Left renal pelvis (tissue), 4 donors: ENCODE measurements at regions not wholly inside any gene's neighbourhood (a gene's known extent, or its start where the extent isn't known, plus 50 kb on each side); places are given as distances from the start of the nearest gene placed in this dataset.
A peak's percentile ranks its signal among the peaks of the same experiment; 100 is the strongest.
"Not testable (repeated sequence)": the region's sequence is repeated elsewhere in the genome, so short reads cannot be mapped to it uniquely, and the experiment has no call there.

Source experiments
- DNase-seq, 4 donors: peaks; one replicate each; pipeline ENCODE4 v3.0.0-alpha.2; 2013; ENCODE audit warnings: low read depth in 4 of 4, low spot score in 3 of 4

- no peak for DNase-seq
Observed at GRCh38 chr3:177646749-177647148, 449.5 kb upstream of the TBL1XR1 start.

- DNase-seq: no peak
Observed at GRCh38 chr3:177647341-177647740, 450.1 kb upstream of the TBL1XR1 start.

DNA sequence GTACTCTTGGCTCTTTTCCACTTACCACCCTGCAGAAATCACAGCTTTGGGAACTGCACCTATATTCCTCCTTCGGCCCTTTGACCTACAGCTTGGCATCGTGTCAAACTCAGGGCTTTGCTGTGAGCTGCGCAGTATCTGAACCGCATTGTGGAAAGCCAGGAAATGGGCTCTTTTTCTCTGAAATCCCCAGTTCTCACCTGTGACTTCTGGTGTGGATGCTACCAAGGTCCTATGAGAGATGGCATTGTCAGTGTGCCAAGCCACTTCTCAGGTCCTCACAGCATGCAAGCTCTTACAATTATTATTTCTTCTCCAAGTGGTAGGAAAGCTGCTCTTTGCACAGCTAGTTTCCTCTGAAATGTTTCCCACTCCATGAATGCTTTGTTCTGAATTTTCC is 450.6 kb upstream of the TBL1XR1 start:
- no peak for DNase-seq

GRCh38 chr3:177652556-177653291 is 455.4 kb upstream of the TBL1XR1 start:
- DNase-seq: no peak

DNA sequence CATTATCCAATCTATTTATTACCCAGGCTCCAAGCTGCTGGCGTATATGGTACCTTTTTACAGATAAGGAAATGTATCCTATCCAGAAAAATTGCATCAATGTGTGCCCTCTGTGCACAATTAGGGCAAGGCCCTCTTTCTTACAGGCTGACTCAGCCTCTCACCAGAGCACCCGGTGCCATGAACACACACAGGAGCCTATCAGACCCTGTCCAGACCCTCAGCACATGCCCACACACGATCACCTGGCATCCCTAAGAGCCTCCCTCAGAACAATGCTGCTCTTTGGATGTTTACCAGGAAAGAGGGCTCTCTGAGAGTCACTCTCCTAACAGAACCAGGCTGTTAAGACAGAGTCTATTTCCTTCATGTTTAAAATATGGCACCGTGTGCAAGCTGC is 460.0 kb upstream of the TBL1XR1 start:
- no peak for DNase-seq

DNA sequence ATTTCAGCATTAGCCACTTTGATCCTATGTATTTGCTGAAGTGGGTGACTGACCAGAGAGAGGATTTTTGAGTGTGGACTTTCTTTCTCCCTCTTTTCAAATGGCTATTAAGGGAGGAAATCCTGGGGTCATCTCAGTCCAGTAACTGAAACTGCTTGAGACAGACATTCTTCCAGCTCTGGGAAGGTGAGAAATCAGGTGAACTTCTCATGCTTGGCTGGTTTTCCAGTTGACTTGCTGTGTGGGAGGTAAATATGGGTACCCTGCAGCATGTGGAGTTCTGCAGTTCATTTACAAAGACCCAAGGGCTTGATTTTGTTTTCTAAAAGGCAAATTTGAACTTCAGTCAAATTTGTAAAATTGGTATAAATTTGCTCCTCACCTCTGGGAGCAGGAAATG is 461.1 kb upstream of the TBL1XR1 start:
- DNase-seq: peak in 2 of 4 donors; percentile 49 to 67

DNA sequence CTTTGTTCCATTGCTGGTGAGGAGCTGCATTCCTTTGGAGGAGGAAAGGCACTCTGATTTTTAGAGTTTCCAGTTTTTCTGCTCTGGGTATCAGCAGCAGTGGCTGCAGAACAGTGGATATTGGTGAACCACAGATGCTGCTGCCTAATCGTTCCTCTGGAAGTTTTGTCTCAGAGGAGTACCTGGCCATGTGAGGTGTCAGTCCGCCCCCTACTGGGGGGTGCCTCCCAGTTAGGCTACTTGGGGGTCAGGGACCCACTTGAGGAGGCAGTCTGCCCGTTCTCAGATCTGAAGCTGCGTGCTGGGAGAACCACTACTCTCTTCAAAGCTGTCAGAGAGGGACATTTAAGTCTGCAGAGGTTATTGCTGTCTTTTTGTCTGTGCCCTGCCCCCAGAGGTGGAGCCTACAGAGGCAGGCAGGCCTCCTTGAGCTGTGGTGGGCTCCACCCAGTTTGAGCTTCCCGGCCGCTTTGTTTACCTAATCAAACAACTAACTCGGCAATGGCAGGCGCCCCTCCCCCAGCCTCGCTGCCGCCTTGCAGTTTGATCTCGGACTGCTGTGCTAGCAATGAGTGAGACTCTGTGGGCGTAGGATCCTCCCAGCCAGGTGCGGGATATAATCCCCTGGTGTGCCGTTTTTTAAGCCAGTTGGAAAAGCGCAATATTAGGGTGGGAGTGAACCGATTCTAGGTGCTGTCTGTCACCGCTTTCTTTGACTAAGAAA is 467.3 kb upstream of the TBL1XR1 start:
- not testable (repeated sequence) for DNase-seq

- DNase-seq: no peak
Observed at GRCh38 chr3:177665122-177665808, 468.0 kb upstream of the TBL1XR1 start.

- no peak for DNase-seq
Observed at GRCh38 chr3:177672252-177672911, 475.1 kb upstream of the TBL1XR1 start.

DNA sequence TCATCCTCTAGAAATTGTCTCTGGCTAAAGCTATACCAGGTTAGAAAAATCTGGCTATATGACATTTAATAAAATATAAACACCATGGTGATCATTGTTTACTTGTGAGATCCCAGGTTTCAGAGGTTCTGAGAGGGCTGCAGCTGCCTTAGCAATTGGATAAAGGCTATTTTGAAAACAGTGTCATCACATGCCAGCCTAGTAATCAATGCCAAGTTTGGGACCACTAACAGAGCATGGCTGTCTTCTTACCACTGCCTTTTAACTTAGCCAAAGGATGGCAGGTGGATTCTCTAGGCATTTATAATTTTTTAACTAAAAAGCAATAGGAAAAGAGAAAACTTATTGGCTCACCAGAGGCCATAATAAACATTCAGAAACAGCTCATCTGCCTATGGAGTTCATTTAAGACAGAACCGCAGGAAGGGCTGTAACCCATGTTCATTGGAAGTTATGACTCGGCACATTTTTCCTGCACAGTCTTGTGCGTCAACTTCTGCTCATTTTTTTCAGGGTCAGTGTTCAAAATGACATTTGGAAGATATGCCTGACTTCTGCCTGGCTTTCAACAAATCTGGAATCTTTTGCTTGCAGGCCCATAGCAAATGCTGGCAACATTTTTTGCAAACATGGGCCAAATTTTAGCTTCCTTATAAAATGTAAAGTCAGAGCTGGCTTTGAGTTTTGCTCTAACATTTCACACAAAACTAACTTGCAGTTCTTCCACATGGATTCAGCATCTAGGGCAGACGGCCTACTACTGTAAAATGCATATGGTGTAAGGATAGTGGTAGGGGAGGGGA is 476.0 kb upstream of the TBL1XR1 start:
- DNase-seq: no peak

GRCh38 chr3:177674186-177674585 is 476.9 kb upstream of the TBL1XR1 start:
- no peak for DNase-seq

DNA sequence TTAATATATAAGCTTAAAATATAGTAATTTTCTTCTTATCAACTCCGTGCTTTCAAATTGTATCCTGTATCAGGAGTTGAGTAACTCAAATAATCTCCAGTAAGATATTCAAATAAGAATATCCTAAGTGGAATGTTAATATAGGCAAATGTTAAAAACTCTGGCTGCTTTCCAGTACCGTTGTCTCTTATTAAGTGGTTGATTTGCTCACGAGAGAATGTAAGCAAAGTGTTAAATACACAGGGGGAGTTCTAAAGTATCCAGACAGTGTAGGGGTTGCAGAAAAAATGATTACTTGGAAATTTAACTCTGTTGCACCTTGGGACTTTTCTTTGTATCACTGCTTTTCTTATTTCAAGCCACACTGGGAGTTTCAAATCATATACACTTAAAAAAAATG is 478.9 kb upstream of the TBL1XR1 start:
- DNase-seq: no peak

- DNase-seq: no peak
Observed at GRCh38 chr3:177676947-177677587, 479.8 kb upstream of the TBL1XR1 start.

DNA sequence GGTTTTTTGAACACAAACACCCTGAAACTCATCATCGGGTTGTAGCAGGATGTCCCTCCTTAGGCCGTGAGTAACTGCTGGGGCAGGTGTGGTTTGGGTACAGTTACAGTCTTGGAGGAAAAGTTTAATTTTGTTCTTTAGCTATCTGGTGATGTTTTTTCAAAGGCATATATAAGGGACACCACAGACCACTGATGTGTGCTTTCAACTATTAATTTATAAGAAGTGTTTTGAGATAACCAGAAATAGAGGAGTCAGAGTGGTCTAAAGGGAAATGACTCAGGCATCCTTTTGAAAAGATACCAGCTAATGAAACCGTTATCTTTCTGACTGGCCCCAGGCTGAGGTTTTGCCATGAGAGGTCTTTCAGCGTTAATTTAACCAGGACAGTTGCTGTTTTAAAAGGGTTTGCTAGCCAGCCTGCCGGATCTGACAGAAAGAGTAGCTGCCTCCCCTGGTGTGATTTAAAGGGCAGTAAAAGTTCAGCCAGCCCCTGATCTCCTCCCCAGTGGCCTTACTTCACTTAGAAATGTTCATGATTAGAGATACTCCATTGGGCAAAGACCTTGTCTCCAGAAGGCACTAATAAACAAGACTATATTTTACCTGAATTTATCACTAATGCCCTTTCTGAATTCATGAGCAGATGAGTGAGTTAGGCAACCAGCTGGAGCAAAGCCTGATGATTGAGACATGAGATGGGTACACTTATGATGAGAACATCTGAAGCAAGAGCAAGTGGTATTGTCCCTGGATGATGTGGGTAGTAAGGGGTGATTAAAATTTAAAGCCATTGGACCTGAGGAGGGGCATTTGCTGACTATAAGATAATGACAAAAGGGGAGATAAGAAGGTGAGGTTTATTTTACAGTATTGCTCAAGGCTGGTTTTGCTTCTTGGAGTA is 482.5 kb upstream of the TBL1XR1 start:
- DNase-seq: no peak

GRCh38 chr3:177680472-177680821 is 483.2 kb upstream of the TBL1XR1 start:
- no peak for DNase-seq

DNA sequence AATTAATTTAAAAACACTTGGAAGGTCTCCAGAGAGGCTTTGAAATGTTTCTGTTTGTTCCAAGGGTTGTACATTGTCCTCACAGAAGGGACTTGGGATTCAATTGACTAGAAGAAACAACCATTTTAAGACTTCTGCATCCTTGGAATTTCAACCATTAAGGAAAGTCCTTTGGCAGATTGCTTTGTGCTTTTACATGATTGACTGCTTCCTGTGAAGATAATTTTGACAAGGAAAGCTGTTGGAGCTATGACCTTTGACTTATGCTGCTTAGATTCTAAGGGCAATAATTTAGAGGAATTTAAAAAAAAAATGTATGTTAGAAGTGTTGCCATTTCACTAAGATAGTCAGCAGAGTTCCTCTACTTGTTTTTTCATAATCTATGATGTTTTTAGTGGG is 483.9 kb upstream of the TBL1XR1 start:
- no peak for DNase-seq

DNA sequence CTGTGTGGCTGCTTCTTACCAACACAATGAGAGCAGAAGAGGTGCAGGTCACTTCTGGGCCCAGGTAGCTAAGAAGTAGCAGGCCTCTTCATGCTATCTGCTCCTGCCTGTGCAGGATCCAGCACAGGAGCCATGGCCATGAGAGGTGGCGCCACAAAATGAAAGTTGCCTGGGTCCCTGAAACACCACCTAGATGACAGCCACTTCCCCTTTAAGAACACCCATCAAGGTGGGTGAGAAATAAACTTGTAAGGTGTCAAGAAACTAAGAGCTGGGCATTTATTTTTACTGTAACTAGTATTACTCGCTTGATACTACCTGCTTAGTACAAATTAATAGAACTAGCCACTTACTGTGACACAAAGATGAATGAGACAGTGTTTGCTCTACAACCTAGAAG is 484.6 kb upstream of the TBL1XR1 start:
- no peak for DNase-seq

DNA sequence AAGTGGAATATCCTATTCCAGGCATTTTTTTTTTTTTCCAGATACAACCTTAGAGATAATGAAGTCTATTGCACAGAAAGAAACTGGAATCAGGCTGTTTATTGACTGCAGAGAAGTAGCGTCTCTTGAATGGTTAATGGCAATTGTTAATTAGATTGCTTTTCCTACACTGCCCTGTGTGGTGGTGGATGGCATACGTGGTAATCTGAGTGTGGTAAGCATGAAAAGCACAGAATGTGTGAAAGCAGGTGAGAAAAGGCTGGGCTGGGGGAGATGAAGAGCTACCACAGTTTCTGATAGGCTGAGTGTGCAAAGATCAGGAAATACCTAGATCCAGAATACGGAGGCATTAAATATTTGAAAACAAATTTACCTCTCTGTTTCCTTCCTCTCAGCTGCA is 486.3 kb upstream of the TBL1XR1 start:
- DNase-seq: no peak

- DNase-seq: no peak
Observed at GRCh38 chr3:177686671-177687070, 489.4 kb upstream of the TBL1XR1 start.
